ENCODE measurements at regions not wholly inside any gene's neighbourhood (a gene's known extent, or its start where the extent isn't known, plus 50 kb on each side); places are given as distances from the start of the nearest gene placed in this dataset.

GRCh38 chr4:128582427-128582870, 227.1 kb upstream of the JADE1 start:
- no peak overlapping the region for H3K4me2 ChIP-seq (ENCODE audit: unreplicated experiment)
- H3F3A ChIP-seq (ENCODE audit: insufficient read depth) = no peaks in the 10 kb centered on the region
- TF ChIP-seq EZH2 (IDR thresholded peaks at IDR 0.05; ENCODE audit: insufficient read depth, poor library complexity, severe bottlenecking) (no peak), EZH2phosphoT487 (IDR thresholded peaks at IDR 0.05; ENCODE audit: insufficient read depth, low read depth) (no peak)
- no peak overlapping the region for H3K4me3 ChIP-seq
- no peaks in the 10 kb centered on the region for H4K20me1 ChIP-seq (ENCODE audit: insufficient read depth)
- H3K4me1 ChIP-seq (ENCODE audit: insufficient read depth) = peaks cover 5% of the 10 kb centered on the region; the same call in 1 of the 2 replicates
- H3K9ac ChIP-seq = no peak overlapping the region
- H3K9me2 ChIP-seq (ENCODE audit: insufficient read depth) = no peaks in the 10 kb centered on the region
- WGBS, 2 experiments (ENCODE audit: low coverage in 1 of 2, low lambda C conversion rate in 2 of 2, missing lambda C conversion rate in 2 of 2) = 94 to 100% methylated on average over 1 of the region's 1 CpG
- H3K36me3 ChIP-seq (ENCODE audit: low read depth) = no peaks in the 10 kb centered on the region
- H3K27me3 ChIP-seq (replicated peaks; ENCODE audit: insufficient read depth) = no peaks in the 10 kb centered on the region
- H3K79me2 ChIP-seq (ENCODE audit: insufficient read depth) = no peaks in the 10 kb centered on the region
- H3K9me3 ChIP-seq (ENCODE audit: low read depth) = no peaks in the 10 kb centered on the region
- no peak overlapping the region for H3K27ac ChIP-seq
- no peak for DNase-seq
- in situ Hi-C loops (cut with MboI) = no loop called here
- no peak overlapping the region for H2AFZ ChIP-seq

- Histone ChIP-seq H3K4me2 (ENCODE audit: unreplicated experiment) (no peak overlapping the region), H2AFZ (no peak overlapping the region), H3K27ac (no peak overlapping the region), H3K9ac (no peak overlapping the region), H3K9me2 (ENCODE audit: insufficient read depth) (no peaks in the 10 kb centered on the region), H3K9me3 (ENCODE audit: low read depth) (no peaks in the 10 kb centered on the region), H3K27me3 (replicated peaks; ENCODE audit: insufficient read depth) (no peaks in the 10 kb centered on the region), H3K36me3 (ENCODE audit: low read depth) (no peaks in the 10 kb centered on the region), H3K79me2 (ENCODE audit: insufficient read depth) (no peaks in the 10 kb centered on the region), H3F3A (ENCODE audit: insufficient read depth) (peaks cover 2% of the 10 kb centered on the region), H4K20me1 (ENCODE audit: insufficient read depth) (no peaks in the 10 kb centered on the region), H3K4me1 (ENCODE audit: insufficient read depth) (peaks cover 11% of the 10 kb centered on the region), H3K4me3 (no peak overlapping the region)
- no peak for DNase-seq
- in situ Hi-C loops (cut with MboI) = no loop called here
- 67 to 73% methylated on average over 5 of the region's 5 CpGs for WGBS, 2 experiments (ENCODE audit: low coverage in 1 of 2, low lambda C conversion rate in 2 of 2, missing lambda C conversion rate in 2 of 2)
- TF ChIP-seq EZH2 (IDR thresholded peaks at IDR 0.05; ENCODE audit: insufficient read depth, poor library complexity, severe bottlenecking) (no peak), EZH2phosphoT487 (IDR thresholded peaks at IDR 0.05; ENCODE audit: insufficient read depth, low read depth) (no peak)
Measured at GRCh38 chr4:128579154-128579853, 230.2 kb upstream of the JADE1 start.

- Histone ChIP-seq H3K4me1 (ENCODE audit: insufficient read depth) (peaks cover 51% of the 10 kb centered on the region), H2AFZ (no peak overlapping the region), H3K4me2 (ENCODE audit: unreplicated experiment) (no peak overlapping the region), H4K20me1 (ENCODE audit: insufficient read depth) (no peaks in the 10 kb centered on the region), H3K36me3 (ENCODE audit: low read depth) (no peaks in the 10 kb centered on the region), H3K9me3 (ENCODE audit: low read depth) (no peaks in the 10 kb centered on the region), H3K27me3 (replicated peaks; ENCODE audit: insufficient read depth) (no peaks in the 10 kb centered on the region), H3K27ac (peak overlapping the region; percentile 82; the same call in 1 of the 2 replicates), H3K79me2 (ENCODE audit: insufficient read depth) (no peaks in the 10 kb centered on the region), H3K9me2 (ENCODE audit: insufficient read depth) (no peaks in the 10 kb centered on the region), H3K9ac (no peak overlapping the region), H3F3A (ENCODE audit: insufficient read depth) (peaks cover 41% of the 10 kb centered on the region), H3K4me3 (no peak overlapping the region)
- peak; percentile 58 for DNase-seq
- in situ Hi-C loops (cut with MboI) = loop anchor here (25.0 kb wide), 1 partner anchor 387 kb away; no protein-coding TSS in a partner anchor
- WGBS, 2 experiments (ENCODE audit: low coverage in 1 of 2, low lambda C conversion rate in 2 of 2, missing lambda C conversion rate in 2 of 2) = 38% methylated on average over 3 of the region's 3 CpGs
- TF ChIP-seq EZH2phosphoT487 (IDR thresholded peaks at IDR 0.05; ENCODE audit: insufficient read depth, low read depth) (no peak), EZH2 (IDR thresholded peaks at IDR 0.05; ENCODE audit: insufficient read depth, poor library complexity, severe bottlenecking) (no peak)
Measured at GRCh38 chr4:128574706-128575105, 234.8 kb upstream of the JADE1 start.

GRCh38 chr4:128573781-128574508, 235.6 kb upstream of the JADE1 start:
- peak overlapping the region; percentile 82 for H3K27ac ChIP-seq
- no peaks in the 10 kb centered on the region for H3K27me3 ChIP-seq (replicated peaks; ENCODE audit: insufficient read depth)
- DNase-seq = peak; percentile 89
- peaks cover 46% of the 10 kb centered on the region for H3F3A ChIP-seq (ENCODE audit: insufficient read depth)
- no peak overlapping the region for H2AFZ ChIP-seq
- H3K9ac ChIP-seq = peak overlapping the region; percentile 37
- WGBS, 2 experiments (ENCODE audit: low coverage in 1 of 2, low lambda C conversion rate in 2 of 2, missing lambda C conversion rate in 2 of 2) = 67 to 68% methylated on average over 4 of the region's 4 CpGs
- peak overlapping the region; percentile 30; the same call in 1 of the 2 replicates for H3K4me3 ChIP-seq
- peak overlapping the region; percentile 70 for H3K4me2 ChIP-seq (ENCODE audit: unreplicated experiment)
- no peaks in the 10 kb centered on the region for H3K79me2 ChIP-seq (ENCODE audit: insufficient read depth)
- H3K9me2 ChIP-seq (ENCODE audit: insufficient read depth) = no peaks in the 10 kb centered on the region
- H3K36me3 ChIP-seq (ENCODE audit: low read depth) = no peaks in the 10 kb centered on the region
- H4K20me1 ChIP-seq (ENCODE audit: insufficient read depth) = no peaks in the 10 kb centered on the region
- TF ChIP-seq EZH2 (IDR thresholded peaks at IDR 0.05; ENCODE audit: insufficient read depth, poor library complexity, severe bottlenecking) (no peak), EZH2phosphoT487 (IDR thresholded peaks at IDR 0.05; ENCODE audit: insufficient read depth, low read depth) (no peak)
- in situ Hi-C loops (cut with MboI) = loop anchor here (25.0 kb wide), 1 partner anchor 387 kb away; no protein-coding TSS in a partner anchor
- H3K4me1 ChIP-seq (ENCODE audit: insufficient read depth) = peaks cover 58% of the 10 kb centered on the region
- H3K9me3 ChIP-seq (ENCODE audit: low read depth) = no peaks in the 10 kb centered on the region

Data from GM23248 (cell line).